Neural cell (in vitro differentiated cells): ENCODE measurements at regions not wholly inside any gene's neighbourhood (a gene's known extent, or its start where the extent isn't known, plus 50 kb on each side); places are given as distances from the start of the nearest gene placed in this dataset.

Experiments used
- H2AFZ ChIP-seq: fragments of 200-600, 300-800 bp; sonication (generic), shearing (Covaris generic); 2 replicates; pipeline ENCODE4 v1.6.0; 2014; ENCODE audit warnings: low read depth, mild to moderate bottlenecking, antibody characterized with exemption, low read length, moderate library complexity
- H3F3A ChIP-seq: fragments of 200-600 bp; shearing (Covaris generic); 2 replicates; pipeline ENCODE4 v1.6.1; 2016; ENCODE audit warnings: mild to moderate bottlenecking, moderate library complexity, mixed read lengths, antibody characterized with exemption, low read length; ENCODE audit not compliant: insufficient read depth, poor library complexity, severe bottlenecking
- H3K27ac ChIP-seq: fragments of 200-600, 300-800 bp; sonication (generic), shearing (Covaris generic); 2 replicates; pipeline ENCODE4 v1.5.1; 2014; ENCODE audit warnings: mild to moderate bottlenecking, low read length, moderate library complexity
- H3K27me3 ChIP-seq: fragments of 300-800, 200-600 bp; sonication (generic), shearing (Covaris generic); 2 replicates; pipeline ENCODE4 v1.6.0; 2014; ENCODE audit warnings: mild to moderate bottlenecking, low read depth, low read length, moderate library complexity; ENCODE audit not compliant: insufficient read depth
- H3K36me3 ChIP-seq: fragments of 300-800, 200-600 bp; sonication (generic), shearing (Covaris generic); 2 replicates; pipeline ENCODE4 v1.5.1; 2014; ENCODE audit warnings: mild to moderate bottlenecking, antibody characterized with exemption, low read length, moderate library complexity; ENCODE audit not compliant: insufficient read depth
- H3K4me2 ChIP-seq: fragments of 300-800, 200-600 bp; sonication (generic), shearing (Covaris generic); 2 replicates; pipeline ENCODE4 v1.6.0; 2014; ENCODE audit warnings: mild to moderate bottlenecking, low read length
- H3K4me3 ChIP-seq: fragments of 300-800, 200-600 bp; sonication (generic), shearing (Covaris generic); 2 replicates; pipeline ENCODE4 v1.5.1; 2014; ENCODE audit warnings: mild to moderate bottlenecking, low read length, moderate library complexity
- H3K79me2 ChIP-seq: fragments of 200-600 bp; shearing (Covaris generic); replicated peaks from 2 replicates; pipeline ENCODE4 v1.6.0; 2014; ENCODE audit warnings: mild to moderate bottlenecking, low read length, moderate library complexity; ENCODE audit not compliant: insufficient read depth
- H3K9ac ChIP-seq: fragments of 300-800, 200-600 bp; sonication (generic), shearing (Covaris generic); 2 replicates; pipeline ENCODE4 v1.6.1; 2016; ENCODE audit warnings: mild to moderate bottlenecking, low read length, mixed read lengths
- H3K9me2 ChIP-seq: fragments of 200-600 bp; shearing (Covaris generic); 2 replicates; pipeline ENCODE4 v1.6.1; 2016; ENCODE audit warnings: mild to moderate bottlenecking, low read length, mixed read lengths; ENCODE audit not compliant: insufficient read depth
- H3K9me3 ChIP-seq: fragments of 200-600, 300-800 bp; sonication (generic), shearing (Covaris generic); 2 replicates; pipeline ENCODE4 v1.6.1; 2016; ENCODE audit warnings: mild to moderate bottlenecking, mixed run types, low read length, moderate library complexity, mixed read lengths
- H4K20me1 ChIP-seq: fragments of 200-600 bp; shearing (Covaris generic); 2 replicates; pipeline ENCODE4 v1.6.1; 2016; ENCODE audit warnings: mild to moderate bottlenecking, mixed run types; ENCODE audit not compliant: insufficient read depth
- EP300 ChIP-seq: fragments of 450-650 bp; conservative IDR thresholded peaks from 2 replicates; pipeline ENCODE4 v1.6.1; 2014; ENCODE audit warnings: antibody characterized with exemption, mild to moderate bottlenecking, moderate library complexity; ENCODE audit not compliant: poor library complexity, severe bottlenecking
- EZH2 ChIP-seq: fragments of 200-600, 300-800 bp; shearing (Covaris generic), sonication (generic); IDR thresholded peaks from 2 replicates; pipeline ENCODE4 v1.6.1; 2014; ENCODE audit warnings: antibody characterized with exemption, low read length, borderline replicate concordance, mild to moderate bottlenecking; ENCODE audit not compliant: insufficient read depth, poor library complexity, severe bottlenecking
- MXI1 ChIP-seq: fragments of 450-650 bp; conservative IDR thresholded peaks from 2 replicates; pipeline ENCODE4 v1.6.1; 2014; ENCODE audit warnings: antibody characterized with exemption, mild to moderate bottlenecking; ENCODE audit not compliant: poor library complexity, severe bottlenecking
- POLR2AphosphoS5 ChIP-seq: IDR thresholded peaks from 2 replicates; pipeline ENCODE4 v1.6.1; 2012
- RAD21 ChIP-seq: fragments of 450-650 bp; conservative IDR thresholded peaks from 2 replicates; pipeline ENCODE4 v1.6.1; 2014; ENCODE audit warnings: antibody characterized with exemption, mild to moderate bottlenecking, moderate library complexity
- SMC3 ChIP-seq: fragments of 450-650 bp; conservative IDR thresholded peaks from 2 replicates; pipeline ENCODE4 v1.6.1; 2014; ENCODE audit warnings: antibody characterized with exemption, mild to moderate bottlenecking, moderate library complexity; ENCODE audit not compliant: poor library complexity
- TAF1 ChIP-seq: IDR thresholded peaks from 2 replicates; pipeline ENCODE4 v1.6.1; 2012; ENCODE audit warnings: low read depth
- TF ChIP-seq, protein P1 (sequence below): IDR thresholded peaks from 2 replicates; pipeline ENCODE4 v1.6.1; 2012; ENCODE audit warnings: borderline replicate concordance
- TF ChIP-seq, protein P2 (sequence below): fragments of 450-650 bp; IDR thresholded peaks from 2 replicates; pipeline ENCODE4 v1.5.1; 2014; ENCODE audit warnings: antibody characterized with exemption, mild to moderate bottlenecking, moderate library complexity; ENCODE audit not compliant: poor library complexity, severe bottlenecking

DNA sequence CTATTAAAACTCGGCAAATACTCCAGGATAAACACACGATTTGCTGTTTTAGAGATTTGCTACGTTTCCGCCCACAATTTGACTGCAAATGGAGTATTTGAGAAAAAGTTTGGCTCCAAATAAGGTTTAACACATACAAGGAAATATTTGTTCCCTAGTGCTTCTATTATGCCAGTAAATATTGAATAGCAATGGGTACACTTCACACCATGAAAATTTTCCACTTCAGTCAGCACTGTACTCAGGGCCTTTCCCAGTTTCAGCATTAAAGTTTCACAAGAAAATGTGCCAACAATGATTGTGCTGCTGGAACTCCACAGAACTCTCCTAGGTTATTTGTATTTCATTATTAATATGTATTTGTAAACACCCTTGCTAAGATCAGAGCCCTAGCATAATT lies 498.0 kb downstream of the TBL1XR1 start:
- no peaks in the 10 kb centered on the region for H3K9me3 ChIP-seq
- H3K9ac ChIP-seq = no peak overlapping the region
- TF ChIP-seq EZH2 (no peak), POLR2AphosphoS5 (no peak), SMC3 (no peak), RAD21 (no peak), EP300 (no peak), MXI1 (no peak), TAF1 (no peak)
- TF ChIP-seq, protein P1, sequence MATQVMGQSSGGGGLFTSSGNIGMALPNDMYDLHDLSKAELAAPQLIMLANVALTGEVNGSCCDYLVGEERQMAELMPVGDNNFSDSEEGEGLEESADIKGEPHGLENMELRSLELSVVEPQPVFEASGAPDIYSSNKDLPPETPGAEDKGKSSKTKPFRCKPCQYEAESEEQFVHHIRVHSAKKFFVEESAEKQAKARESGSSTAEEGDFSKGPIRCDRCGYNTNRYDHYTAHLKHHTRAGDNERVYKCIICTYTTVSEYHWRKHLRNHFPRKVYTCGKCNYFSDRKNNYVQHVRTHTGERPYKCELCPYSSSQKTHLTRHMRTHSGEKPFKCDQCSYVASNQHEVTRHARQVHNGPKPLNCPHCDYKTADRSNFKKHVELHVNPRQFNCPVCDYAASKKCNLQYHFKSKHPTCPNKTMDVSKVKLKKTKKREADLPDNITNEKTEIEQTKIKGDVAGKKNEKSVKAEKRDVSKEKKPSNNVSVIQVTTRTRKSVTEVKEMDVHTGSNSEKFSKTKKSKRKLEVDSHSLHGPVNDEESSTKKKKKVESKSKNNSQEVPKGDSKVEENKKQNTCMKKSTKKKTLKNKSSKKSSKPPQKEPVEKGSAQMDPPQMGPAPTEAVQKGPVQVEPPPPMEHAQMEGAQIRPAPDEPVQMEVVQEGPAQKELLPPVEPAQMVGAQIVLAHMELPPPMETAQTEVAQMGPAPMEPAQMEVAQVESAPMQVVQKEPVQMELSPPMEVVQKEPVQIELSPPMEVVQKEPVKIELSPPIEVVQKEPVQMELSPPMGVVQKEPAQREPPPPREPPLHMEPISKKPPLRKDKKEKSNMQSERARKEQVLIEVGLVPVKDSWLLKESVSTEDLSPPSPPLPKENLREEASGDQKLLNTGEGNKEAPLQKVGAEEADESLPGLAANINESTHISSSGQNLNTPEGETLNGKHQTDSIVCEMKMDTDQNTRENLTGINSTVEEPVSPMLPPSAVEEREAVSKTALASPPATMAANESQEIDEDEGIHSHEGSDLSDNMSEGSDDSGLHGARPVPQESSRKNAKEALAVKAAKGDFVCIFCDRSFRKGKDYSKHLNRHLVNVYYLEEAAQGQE = no peak
- TF ChIP-seq, protein P2, sequence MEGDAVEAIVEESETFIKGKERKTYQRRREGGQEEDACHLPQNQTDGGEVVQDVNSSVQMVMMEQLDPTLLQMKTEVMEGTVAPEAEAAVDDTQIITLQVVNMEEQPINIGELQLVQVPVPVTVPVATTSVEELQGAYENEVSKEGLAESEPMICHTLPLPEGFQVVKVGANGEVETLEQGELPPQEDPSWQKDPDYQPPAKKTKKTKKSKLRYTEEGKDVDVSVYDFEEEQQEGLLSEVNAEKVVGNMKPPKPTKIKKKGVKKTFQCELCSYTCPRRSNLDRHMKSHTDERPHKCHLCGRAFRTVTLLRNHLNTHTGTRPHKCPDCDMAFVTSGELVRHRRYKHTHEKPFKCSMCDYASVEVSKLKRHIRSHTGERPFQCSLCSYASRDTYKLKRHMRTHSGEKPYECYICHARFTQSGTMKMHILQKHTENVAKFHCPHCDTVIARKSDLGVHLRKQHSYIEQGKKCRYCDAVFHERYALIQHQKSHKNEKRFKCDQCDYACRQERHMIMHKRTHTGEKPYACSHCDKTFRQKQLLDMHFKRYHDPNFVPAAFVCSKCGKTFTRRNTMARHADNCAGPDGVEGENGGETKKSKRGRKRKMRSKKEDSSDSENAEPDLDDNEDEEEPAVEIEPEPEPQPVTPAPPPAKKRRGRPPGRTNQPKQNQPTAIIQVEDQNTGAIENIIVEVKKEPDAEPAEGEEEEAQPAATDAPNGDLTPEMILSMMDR = no peak
- H4K20me1 ChIP-seq = no peaks in the 10 kb centered on the region
- no peak overlapping the region for H3K4me2 ChIP-seq
- no peak overlapping the region for H2AFZ ChIP-seq
- no peaks in the 10 kb centered on the region for H3K36me3 ChIP-seq
- no peaks in the 10 kb centered on the region for H3K9me2 ChIP-seq
- H3K27ac ChIP-seq = no peak overlapping the region
- no peaks in the 10 kb centered on the region for H3F3A ChIP-seq
- no peak overlapping the region for H3K4me3 ChIP-seq
- H3K27me3 ChIP-seq = no peaks in the 10 kb centered on the region
- H3K79me2 ChIP-seq = no peaks in the 10 kb centered on the region

DNA sequence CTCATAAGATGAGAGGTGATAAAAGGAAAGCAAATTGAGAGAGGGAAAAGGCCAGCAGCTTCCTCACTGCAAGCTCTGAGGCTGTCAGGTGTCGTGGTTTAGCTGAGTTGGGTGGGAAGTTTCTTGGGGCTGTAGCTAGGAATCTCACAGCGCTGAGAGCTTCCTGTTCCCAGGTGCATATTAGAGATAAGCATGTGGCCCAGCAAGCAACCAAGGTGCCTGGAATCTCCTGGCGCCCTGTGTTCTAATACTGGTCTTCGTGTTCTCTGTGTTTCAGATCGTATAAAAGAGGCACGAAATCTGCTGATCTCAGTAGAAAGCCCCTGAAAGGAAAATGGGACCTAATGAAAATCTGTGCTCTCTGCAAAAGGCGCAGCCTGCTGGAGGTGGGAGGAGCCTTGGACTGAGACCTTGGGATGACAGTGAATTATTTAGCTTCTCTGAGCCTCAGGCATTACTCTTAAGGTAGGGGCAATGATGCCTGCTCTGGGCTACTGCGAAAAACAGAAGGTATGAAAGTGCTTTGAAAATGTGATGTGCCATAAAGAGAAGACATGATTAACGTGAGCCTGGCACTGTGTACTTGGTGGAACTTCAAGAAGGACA lies 499.9 kb downstream of the TBL1XR1 start:
- Histone ChIP-seq H3K27me3 (no peaks in the 10 kb centered on the region), H3F3A (no peaks in the 10 kb centered on the region), H4K20me1 (no peaks in the 10 kb centered on the region), H3K4me2 (no peak overlapping the region), H2AFZ (no peak overlapping the region), H3K9ac (no peak overlapping the region), H3K9me3 (no peaks in the 10 kb centered on the region), H3K79me2 (no peaks in the 10 kb centered on the region), H3K9me2 (no peaks in the 10 kb centered on the region), H3K36me3 (no peaks in the 10 kb centered on the region), H3K27ac (no peak overlapping the region), H3K4me3 (no peak overlapping the region)
- TF ChIP-seq, protein P1 = peak; percentile 18
- no peak for TF ChIP-seq MXI1
